Ovary (tissue), 7 donors: ENCODE measurements at regions not wholly inside any gene's neighbourhood (a gene's known extent, or its start where the extent isn't known, plus 50 kb on each side); places are given as distances from the start of the nearest gene placed in this dataset.

Source experiments
- DNase-seq, 5 donors: peaks; one replicate each; pipeline ENCODE4 v3.0.0-alpha.2; 2019 to 2020
- H3K27ac ChIP-seq, 2 donors: fragments of 200-600 bp; one replicate each; pipeline versions ENCODE4 v1.5.1 to v1.8.0; 2019 to 2022
- H3K27me3 ChIP-seq: fragments of 200-600 bp; one replicate; pipeline ENCODE4 v1.8.0; 2022
- H3K36me3 ChIP-seq: fragments of 200-600 bp; sonication (generic); one replicate; pipeline ENCODE4 v1.5.1; 2019
- H3K4me1 ChIP-seq: one replicate; pipeline ENCODE4 v1.8.1; 2013; ENCODE audit warnings: mild to moderate bottlenecking, moderate library complexity; ENCODE audit not compliant: insufficient read depth
- H3K4me3 ChIP-seq: fragments of 200-600 bp; sonication (generic); one replicate; pipeline ENCODE4 v1.5.1; 2017
- H3K9me3 ChIP-seq, 2 donors: fragments of 200-600 bp in 1 of 2; sonication (generic) in 1 of 2; one replicate each; pipeline versions ENCODE4 v1.5.1 to v1.8.1; 2013 to 2019; ENCODE audit warnings: mild to moderate bottlenecking in 1 of 2, moderate library complexity in 1 of 2
- EP300 ChIP-seq: sonication (generic); formaldehyde crosslinking; IDR thresholded peaks from one replicate; pipeline ENCODE4 v1.6.1; 2017; ENCODE audit warnings: antibody characterized with exemption
- POLR2A ChIP-seq: fragments of 450-650 bp; IDR thresholded peaks from one replicate; pipeline ENCODE4 v1.6.1; 2017; ENCODE audit warnings: antibody characterized with exemption, mild to moderate bottlenecking, moderate library complexity
- WGBS, 3 donors: extraction: QIAGEN DNeasy Blood & Tissue Kit in 1 of 3; methylation state at CpG; one replicate each; pipeline versions ENCODE4 v1.1.5 to v1.1.7; 2013 to 2017; 5-methylcytosine and 5-hydroxymethylcytosine counted together
- intact Hi-C, 4 donors: fragments of 100-400 bp; cut with DNase I; formaldehyde crosslinking; loops; one replicate each; pipeline versions ENCODE4 v1.11.0 to v1.15.1; 2022 to 2023
- TF ChIP-seq, protein P1 (sequence below), 3 donors: fragments of 450-650 bp in 2 of 3; fragments of 200-600 bp in 1 of 3; IDR thresholded peaks; one replicate each; pipeline versions ENCODE4 v1.5.1 to v1.8.0; 2016 to 2022; ENCODE audit warnings: antibody characterized with exemption in 3 of 3, mild to moderate bottlenecking in 1 of 3
- donor health status: DM: no; HTN: no; CAD: no; lungs with moderate emphysema.
- donor health status: DM: no; HTN: no; CAD: no.
- donor health status: Bipolar disorder and iron deficiency.
- donor health status: DM: no; HTN: no; CAD: no.
- donor health status: DM: yes; HTN: yes; CAD: no.

- Histone ChIP-seq H3K4me3 (no peak overlapping the region), H3K9me3 (no peaks in the 10 kb centered on the region), H3K36me3 (no peaks in the 10 kb centered on the region), H3K27ac (no peak overlapping the region), H3K4me1 (no peaks in the 10 kb centered on the region), H3K27me3 (no peaks in the 10 kb centered on the region)
- intact Hi-C loops = no loop called here
- TF ChIP-seq EP300 (no peak), POLR2A (no peak)
- TF ChIP-seq, protein P1, sequence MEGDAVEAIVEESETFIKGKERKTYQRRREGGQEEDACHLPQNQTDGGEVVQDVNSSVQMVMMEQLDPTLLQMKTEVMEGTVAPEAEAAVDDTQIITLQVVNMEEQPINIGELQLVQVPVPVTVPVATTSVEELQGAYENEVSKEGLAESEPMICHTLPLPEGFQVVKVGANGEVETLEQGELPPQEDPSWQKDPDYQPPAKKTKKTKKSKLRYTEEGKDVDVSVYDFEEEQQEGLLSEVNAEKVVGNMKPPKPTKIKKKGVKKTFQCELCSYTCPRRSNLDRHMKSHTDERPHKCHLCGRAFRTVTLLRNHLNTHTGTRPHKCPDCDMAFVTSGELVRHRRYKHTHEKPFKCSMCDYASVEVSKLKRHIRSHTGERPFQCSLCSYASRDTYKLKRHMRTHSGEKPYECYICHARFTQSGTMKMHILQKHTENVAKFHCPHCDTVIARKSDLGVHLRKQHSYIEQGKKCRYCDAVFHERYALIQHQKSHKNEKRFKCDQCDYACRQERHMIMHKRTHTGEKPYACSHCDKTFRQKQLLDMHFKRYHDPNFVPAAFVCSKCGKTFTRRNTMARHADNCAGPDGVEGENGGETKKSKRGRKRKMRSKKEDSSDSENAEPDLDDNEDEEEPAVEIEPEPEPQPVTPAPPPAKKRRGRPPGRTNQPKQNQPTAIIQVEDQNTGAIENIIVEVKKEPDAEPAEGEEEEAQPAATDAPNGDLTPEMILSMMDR (IDR thresholded peaks at IDR 0.05) = no peak
- WGBS, 3 donors = 92 to 96% (median 92%) methylated on average over 3 of the region's 3 CpGs
- DNase-seq = no peak
Measured at GRCh38 chr1:119191325-119191724, 50.9 kb upstream of the WARS2 start.

- no peak overlapping the region for H3K4me3 ChIP-seq
- no peaks in the 10 kb centered on the region for H3K36me3 ChIP-seq
- no peaks in the 10 kb centered on the region for H3K9me3 ChIP-seq
- 89 to 97% (median 94%) methylated on average over 2 of the region's 2 CpGs for WGBS, 3 donors
- DNase-seq = no peak
- TF ChIP-seq EP300 (no peak), POLR2A (no peak)
- TF ChIP-seq, protein P1 (IDR thresholded peaks at IDR 0.05) = no peak
- no peaks in the 10 kb centered on the region for H3K4me1 ChIP-seq
- intact Hi-C loops = no loop called here
- H3K27me3 ChIP-seq = no peaks in the 10 kb centered on the region
- H3K27ac ChIP-seq = no peak overlapping the region
Measured at GRCh38 chr1:119204197-119204960, 63.9 kb upstream of the WARS2 start.

GRCh38 chr1:119204961-119205357 is 64.5 kb upstream of the WARS2 start:
- intact Hi-C loops = no loop called here
- 87 to 95% (median 93%) methylated on average over 1 of the region's 1 CpG for WGBS, 3 donors
- no peak for DNase-seq
- Histone ChIP-seq H3K36me3 (no peaks in the 10 kb centered on the region), H3K4me3 (no peak overlapping the region), H3K4me1 (no peaks in the 10 kb centered on the region), H3K27me3 (no peaks in the 10 kb centered on the region), H3K27ac (no peak overlapping the region), H3K9me3 (no peaks in the 10 kb centered on the region)
- TF ChIP-seq, protein P1 (IDR thresholded peaks at IDR 0.05) = no peak
- TF ChIP-seq POLR2A = no peak
- TF ChIP-seq EP300 = no peak

- Histone ChIP-seq H3K27ac (no peak overlapping the region), H3K9me3 (no peaks in the 10 kb centered on the region), H3K4me3 (no peak overlapping the region), H3K27me3 (no peaks in the 10 kb centered on the region), H3K4me1 (no peaks in the 10 kb centered on the region), H3K36me3 (no peaks in the 10 kb centered on the region)
- intact Hi-C loops = no loop called here
- TF ChIP-seq EP300 (no peak), POLR2A (no peak)
- TF ChIP-seq, protein P1 (IDR thresholded peaks at IDR 0.05) = no peak
- WGBS, 3 donors = 88 to 94% (median 91%) methylated on average over 5 of the region's 5 CpGs
- DNase-seq = no peak
Measured at GRCh38 chr1:119209061-119209460, 68.6 kb upstream of the WARS2 start.
